Gastroesophageal sphincter (tissue), 4 donors: ENCODE measurements at regions not wholly inside any gene's neighbourhood (a gene's known extent, or its start where the extent isn't known, plus 50 kb on each side); places are given as distances from the start of the nearest gene placed in this dataset.

Experiments used
- ATAC-seq: fragments of 150-250 bp; one replicate; pipeline ENCODE4 v1.9.1; 2016; ENCODE audit warnings: mild to moderate bottlenecking, moderate library complexity
- H3K27ac ChIP-seq, 4 donors: fragments of 200-600 bp; sonication (generic) in 3 of 4; 1 replicate in 3 of 4; 2 replicates in 1 of 4; pipeline ENCODE4 v1.5.1; 2016 to 2019
- H3K27me3 ChIP-seq: fragments of 200-600 bp; sonication (generic); one replicate; pipeline ENCODE4 v1.5.1; 2019
- H3K36me3 ChIP-seq, 2 donors: fragments of 200-600 bp; sonication (generic); one replicate each; pipeline ENCODE4 v1.5.1; 2019; ENCODE audit warnings: control low read depth in 1 of 2
- H3K4me1 ChIP-seq, 3 donors: fragments of 200-600 bp; sonication (generic); 1 replicate in 2 of 3; 2 replicates in 1 of 3; pipeline ENCODE4 v1.5.1; 2016 to 2019; ENCODE audit warnings: control low read depth in 2 of 3
- H3K4me3 ChIP-seq, 2 donors: fragments of 200-600 bp; sonication (generic); one replicate each; pipeline ENCODE4 v1.5.1; 2019; ENCODE audit warnings: mild to moderate bottlenecking in 1 of 2, moderate library complexity in 1 of 2
- H3K9me3 ChIP-seq, 3 donors: fragments of 200-600 bp; sonication (generic); one replicate each; pipeline ENCODE4 v1.5.1; 2017 to 2019; ENCODE audit warnings: control low read depth in 2 of 3
- EP300 ChIP-seq: sonication (generic); formaldehyde crosslinking; IDR thresholded peaks from one replicate; pipeline ENCODE4 v1.6.1; 2017; ENCODE audit warnings: antibody characterized with exemption, mild to moderate bottlenecking
- POLR2A ChIP-seq, 2 donors: fragments of 450-650 bp; IDR thresholded peaks; one replicate each; pipeline ENCODE4 v1.6.1; 2017; ENCODE audit warnings: antibody characterized with exemption in 2 of 2, mild to moderate bottlenecking in 2 of 2, moderate library complexity in 1 of 2
- POLR2AphosphoS5 ChIP-seq: sonication (generic); formaldehyde crosslinking; IDR thresholded peaks from one replicate; pipeline ENCODE4 v1.6.1; 2017; ENCODE audit warnings: antibody characterized with exemption
- WGBS, 2 donors: methylation state at CpG; one replicate each; pipeline ENCODE4 v1.1.5; 2018; ENCODE audit warnings: low coverage in 1 of 2; 5-methylcytosine and 5-hydroxymethylcytosine counted together
- TF ChIP-seq, protein P1 (sequence below), 4 experiments: fragments of 200-600 bp in 2 of 4; fragments of 450-650 bp in 2 of 4; sonication (generic) in 1 of 4; IDR thresholded peaks; one replicate each; pipeline ENCODE4 v1.5.1; 2017 to 2019; ENCODE audit warnings: antibody characterized with exemption in 4 of 4, mild to moderate bottlenecking in 2 of 4, moderate library complexity in 2 of 4

DNA sequence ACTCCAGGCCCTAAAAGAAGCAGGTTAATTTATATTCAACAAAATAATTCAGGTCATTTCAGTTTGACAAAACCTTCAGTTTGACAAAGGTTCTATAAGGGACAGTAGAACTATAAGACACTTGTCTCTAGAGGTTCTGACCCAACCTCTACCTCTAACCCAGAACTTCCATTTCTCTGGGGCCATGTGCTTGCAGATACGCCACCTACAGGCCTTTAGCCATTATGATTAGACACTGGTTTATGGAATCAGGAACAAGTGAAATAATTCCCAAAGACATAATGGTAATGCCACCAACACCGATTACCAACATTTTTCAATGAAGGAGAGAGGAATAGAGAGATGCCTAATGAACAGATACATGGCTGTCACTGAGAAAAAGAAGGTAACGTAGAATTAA lies 733.9 kb downstream of the PRELID2 start:
- no peak overlapping the region for H3K4me3 ChIP-seq
- no peak overlapping the region for H3K27ac ChIP-seq
- WGBS, 2 donors, result 86 to 100% methylated on average over 2 to 3 of the region's 3 CpGs
- H3K9me3 ChIP-seq, result no peaks in the 10 kb centered on the region
- TF ChIP-seq POLR2A (IDR thresholded peaks at IDR 0.05), result no peak
- TF ChIP-seq, protein P1, sequence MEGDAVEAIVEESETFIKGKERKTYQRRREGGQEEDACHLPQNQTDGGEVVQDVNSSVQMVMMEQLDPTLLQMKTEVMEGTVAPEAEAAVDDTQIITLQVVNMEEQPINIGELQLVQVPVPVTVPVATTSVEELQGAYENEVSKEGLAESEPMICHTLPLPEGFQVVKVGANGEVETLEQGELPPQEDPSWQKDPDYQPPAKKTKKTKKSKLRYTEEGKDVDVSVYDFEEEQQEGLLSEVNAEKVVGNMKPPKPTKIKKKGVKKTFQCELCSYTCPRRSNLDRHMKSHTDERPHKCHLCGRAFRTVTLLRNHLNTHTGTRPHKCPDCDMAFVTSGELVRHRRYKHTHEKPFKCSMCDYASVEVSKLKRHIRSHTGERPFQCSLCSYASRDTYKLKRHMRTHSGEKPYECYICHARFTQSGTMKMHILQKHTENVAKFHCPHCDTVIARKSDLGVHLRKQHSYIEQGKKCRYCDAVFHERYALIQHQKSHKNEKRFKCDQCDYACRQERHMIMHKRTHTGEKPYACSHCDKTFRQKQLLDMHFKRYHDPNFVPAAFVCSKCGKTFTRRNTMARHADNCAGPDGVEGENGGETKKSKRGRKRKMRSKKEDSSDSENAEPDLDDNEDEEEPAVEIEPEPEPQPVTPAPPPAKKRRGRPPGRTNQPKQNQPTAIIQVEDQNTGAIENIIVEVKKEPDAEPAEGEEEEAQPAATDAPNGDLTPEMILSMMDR (IDR thresholded peaks at IDR 0.05), result no peak
- no peak for TF ChIP-seq POLR2AphosphoS5
- TF ChIP-seq EP300, result no peak
- ATAC-seq, result no peak
- H3K36me3 ChIP-seq, result no peaks in the 10 kb centered on the region
- H3K4me1 ChIP-seq, result no peaks in the 10 kb centered on the region
- H3K27me3 ChIP-seq, result no peaks in the 10 kb centered on the region

DNA sequence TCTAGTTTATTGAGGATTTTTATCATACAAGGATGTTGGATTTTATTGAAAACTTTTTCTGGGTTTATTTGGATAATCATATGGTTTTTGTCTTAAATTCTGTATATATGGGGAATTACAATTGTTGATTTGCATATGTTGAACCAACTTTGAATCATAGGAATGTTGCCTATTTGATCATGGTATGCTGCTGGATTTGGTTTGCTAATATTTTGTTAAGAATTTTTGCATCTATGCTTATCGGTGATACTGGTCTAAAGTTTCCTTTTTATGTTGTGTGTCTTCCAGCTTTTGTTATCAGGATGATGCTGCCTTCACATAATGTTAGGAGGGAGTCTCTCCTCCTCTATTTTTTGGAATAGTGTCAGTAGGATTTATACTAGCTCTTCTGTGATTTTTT lies 745.0 kb downstream of the PRELID2 start:
- Histone ChIP-seq H3K36me3 (no peaks in the 10 kb centered on the region), H3K4me3 (no peak overlapping the region), H3K27ac (no peak overlapping the region), H3K4me1 (no peaks in the 10 kb centered on the region), H3K9me3 (no peaks in the 10 kb centered on the region), H3K27me3 (no peaks in the 10 kb centered on the region)
- whole genome bisulfite sequencing, 2 donors, result 94% methylated on average over 1 of the region's 1 CpG; no CpG with 5 or more reads in 1 of the 2 donors
- TF ChIP-seq POLR2AphosphoS5 (no peak), EP300 (no peak), POLR2A (IDR thresholded peaks at IDR 0.05) (no peak)
- no peak for ATAC-seq

DNA sequence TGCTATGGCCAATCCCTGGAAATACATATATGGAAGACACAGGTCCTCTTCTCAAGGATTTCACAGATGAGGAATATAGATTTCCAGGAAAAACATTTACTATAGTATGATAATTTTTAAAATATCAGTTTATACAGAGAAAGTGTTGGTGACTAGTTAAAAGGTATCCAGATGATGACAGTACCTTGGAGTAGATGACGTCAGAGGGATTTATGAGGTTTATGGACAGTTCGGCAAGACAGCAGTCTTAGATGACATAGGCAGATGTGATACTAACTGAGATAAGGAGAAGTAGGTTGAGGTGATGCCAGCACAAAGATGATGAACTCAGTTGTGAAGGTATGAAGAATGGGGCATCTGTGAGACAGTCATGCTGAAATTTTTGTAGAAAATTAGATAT lies 750.3 kb downstream of the PRELID2 start:
- Histone ChIP-seq H3K36me3 (no peaks in the 10 kb centered on the region), H3K27me3 (no peaks in the 10 kb centered on the region), H3K9me3 (no peaks in the 10 kb centered on the region), H3K4me3 (no peak overlapping the region), H3K27ac (no peak overlapping the region), H3K4me1 (no peaks in the 10 kb centered on the region)
- WGBS, 2 donors, result 88 to 100% methylated on average over 2 of the region's 2 CpGs
- ATAC-seq, result no peak
- TF ChIP-seq, protein P1 (IDR thresholded peaks at IDR 0.05), result no peak
- TF ChIP-seq POLR2AphosphoS5 (no peak), POLR2A (IDR thresholded peaks at IDR 0.05) (no peak), EP300 (no peak)

DNA sequence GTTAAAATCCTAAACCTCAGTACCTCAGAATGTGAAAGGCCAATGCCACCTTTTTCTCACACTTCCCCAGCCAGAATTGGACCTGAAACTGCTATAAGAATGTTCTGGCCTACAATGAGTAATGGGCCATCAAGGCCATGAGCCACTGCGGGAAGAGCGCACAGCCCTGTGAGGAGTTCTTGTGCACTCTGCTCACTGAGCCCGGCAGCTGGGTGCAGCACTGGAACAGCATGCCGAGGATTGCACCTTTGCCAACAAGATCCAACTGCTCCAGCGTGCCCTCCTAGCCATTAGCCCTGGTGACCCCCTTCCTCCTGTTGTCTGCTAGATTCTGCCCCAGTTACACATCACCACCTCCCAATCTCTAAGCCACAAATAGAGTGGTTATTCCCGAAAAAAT lies 758.1 kb downstream of the PRELID2 start:
- no peak overlapping the region for H3K4me3 ChIP-seq

DNA sequence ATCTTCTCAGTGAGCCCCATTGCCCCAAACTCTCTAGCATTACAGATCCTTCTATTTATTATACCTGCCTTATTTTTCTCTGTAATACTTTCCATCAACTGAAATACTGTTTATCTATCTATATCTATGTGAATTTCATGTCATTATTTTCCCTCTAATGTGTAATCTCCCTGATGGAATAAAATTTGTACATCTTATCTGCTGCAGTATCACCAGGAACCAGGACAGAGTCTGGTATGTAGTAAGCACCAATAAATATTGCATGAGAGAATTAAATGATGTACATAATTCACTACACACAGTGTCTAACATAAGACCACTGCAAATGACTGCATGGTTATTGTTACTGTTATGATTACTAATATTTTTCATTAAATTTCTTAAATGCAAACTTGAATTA lies 759.1 kb downstream of the PRELID2 start:
- no peak for ATAC-seq
- no peaks in the 10 kb centered on the region for H3K9me3 ChIP-seq
- no peaks in the 10 kb centered on the region for H3K27me3 ChIP-seq
- no peak for TF ChIP-seq POLR2A (IDR thresholded peaks at IDR 0.05)
- TF ChIP-seq EP300, result no peak
- TF ChIP-seq, protein P1 (IDR thresholded peaks at IDR 0.05), result no peak
- no peak for TF ChIP-seq POLR2AphosphoS5
- H3K4me3 ChIP-seq, result no peak overlapping the region
- H3K27ac ChIP-seq, result no peak overlapping the region
- no peaks in the 10 kb centered on the region for H3K4me1 ChIP-seq
- no peaks in the 10 kb centered on the region for H3K36me3 ChIP-seq

More for the DNA sequence above, 758.1 kb downstream of the PRELID2 start:
- no peak for ATAC-seq
- H3K9me3 ChIP-seq, result no peaks in the 10 kb centered on the region
- no peaks in the 10 kb centered on the region for H3K27me3 ChIP-seq
- H3K27ac ChIP-seq, result no peak overlapping the region
- no peaks in the 10 kb centered on the region for H3K36me3 ChIP-seq
- WGBS, 2 donors, result 67 to 91% methylated on average over 2 to 6 of the region's 6 CpGs
- TF ChIP-seq, protein P1 (IDR thresholded peaks at IDR 0.05), result no peak
- TF ChIP-seq EP300, result no peak
- TF ChIP-seq POLR2A (IDR thresholded peaks at IDR 0.05), result no peak
- H3K4me1 ChIP-seq, result no peaks in the 10 kb centered on the region

DNA sequence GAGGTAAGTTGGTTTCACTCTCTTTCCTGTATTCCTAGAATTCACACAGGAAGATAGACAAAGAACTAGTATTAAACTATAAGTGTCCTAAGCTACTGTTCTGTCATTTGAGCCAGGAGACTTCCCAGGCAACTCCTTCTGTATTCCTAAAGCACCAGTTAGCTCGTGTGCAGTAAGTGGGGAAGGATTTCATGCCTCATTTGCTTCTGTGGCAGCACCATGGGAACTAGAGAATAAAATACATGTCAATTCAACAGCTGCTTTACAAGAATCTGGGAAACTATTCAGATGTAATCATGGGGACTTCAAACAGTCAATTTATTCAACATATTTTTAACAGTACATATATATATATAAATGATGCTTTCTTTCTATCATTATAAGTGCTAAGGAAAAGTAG lies 762.3 kb downstream of the PRELID2 start:
- no peaks in the 10 kb centered on the region for H3K27me3 ChIP-seq
- no peaks in the 10 kb centered on the region for H3K9me3 ChIP-seq
- ATAC-seq, result no peak
- no peak for TF ChIP-seq POLR2A (IDR thresholded peaks at IDR 0.05)
- TF ChIP-seq, protein P1 (IDR thresholded peaks at IDR 0.05), result no peak
- TF ChIP-seq EP300, result no peak
- TF ChIP-seq POLR2AphosphoS5, result no peak
- no peak overlapping the region for H3K4me3 ChIP-seq
- no peak overlapping the region for H3K27ac ChIP-seq
- 18 to 20% methylated on average over 1 of the region's 1 CpG for WGBS, 2 donors
- no peaks in the 10 kb centered on the region for H3K4me1 ChIP-seq
- no peaks in the 10 kb centered on the region for H3K36me3 ChIP-seq
